Astrocyte of the hippocampus (primary cell): ENCODE measurements at regions not wholly inside any gene's neighbourhood (a gene's known extent, or its start where the extent isn't known, plus 50 kb on each side); places are given as distances from the start of the nearest gene placed in this dataset.
"Not testable (repeated sequence)": the region's sequence is repeated elsewhere in the genome, so short reads cannot be mapped to it uniquely, and the experiment has no call there.

Source experiments
- DNase-seq: peaks from one replicate; pipeline ENCODE4 v3.0.0; 2011; ENCODE audit warnings: low read depth, low spot score

DNA sequence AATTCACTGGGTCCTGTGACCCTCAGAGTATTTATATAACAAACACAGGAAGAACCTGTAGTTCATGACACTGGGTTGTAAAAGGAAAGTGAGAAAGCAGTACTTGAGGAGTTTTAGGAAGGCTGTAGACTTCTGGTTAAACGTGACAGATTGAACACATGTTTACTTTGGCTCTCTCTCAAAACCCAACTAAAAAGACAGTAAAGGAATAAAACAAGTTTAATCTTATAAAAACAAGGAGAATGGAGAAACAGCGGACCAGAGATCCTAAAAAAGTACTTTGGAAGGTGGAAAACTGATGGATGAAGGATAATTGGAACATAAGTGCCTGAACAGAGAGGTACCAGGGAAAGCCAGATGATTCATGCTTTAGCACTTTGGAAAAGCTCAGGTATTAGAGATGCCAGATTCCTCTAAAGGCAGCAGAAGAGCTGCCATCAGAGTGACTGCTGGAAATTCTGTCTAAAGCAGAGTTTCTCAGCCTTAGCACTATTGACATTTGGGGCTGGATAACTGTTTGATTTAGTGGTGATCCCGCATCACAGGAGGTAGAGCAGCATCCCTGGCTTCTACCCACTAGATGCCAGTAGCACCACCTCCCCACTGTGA is 182.9 kb upstream of the RORA start:
- DNase-seq: peak; percentile 29

DNA sequence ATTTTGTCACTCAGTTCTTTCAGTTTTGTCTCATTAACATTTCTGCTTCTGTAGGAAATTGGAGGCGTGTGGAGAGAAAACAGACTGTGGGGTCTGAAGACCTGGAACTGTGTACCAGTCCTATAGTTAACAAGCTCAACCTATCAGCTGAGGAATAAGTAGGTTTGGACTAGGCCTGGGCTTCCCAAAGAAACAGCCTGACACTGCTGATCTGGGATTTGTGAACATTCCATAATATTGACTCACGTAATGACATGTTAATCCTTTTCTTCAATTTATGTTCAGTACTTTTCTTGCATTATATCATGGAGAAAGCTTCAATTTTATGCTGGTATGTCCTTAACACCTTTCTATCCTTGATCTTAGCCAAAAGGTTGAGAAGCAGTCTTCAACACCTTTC is 181.6 kb upstream of the RORA start:
- DNase-seq: no peak

DNA sequence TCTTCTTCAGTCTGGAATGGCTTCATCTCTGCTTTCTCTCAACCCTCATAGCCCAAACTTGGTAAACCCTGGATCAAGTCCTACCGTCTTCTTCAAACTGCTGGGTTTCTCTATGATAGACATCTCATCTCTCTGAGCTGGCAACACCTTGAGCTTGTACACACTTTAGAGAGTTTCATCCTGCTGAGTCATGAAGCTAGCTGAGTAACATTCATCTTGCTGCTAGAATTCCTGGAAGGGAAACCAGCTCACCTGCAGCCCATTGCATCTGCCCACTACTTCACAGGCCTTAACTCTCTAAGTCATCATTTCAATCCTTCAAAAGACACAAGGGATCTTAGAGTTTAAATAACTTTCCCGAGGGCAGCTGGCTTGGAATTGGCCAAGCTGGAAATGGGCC is 175.5 kb upstream of the RORA start:
- no peak for DNase-seq

DNA sequence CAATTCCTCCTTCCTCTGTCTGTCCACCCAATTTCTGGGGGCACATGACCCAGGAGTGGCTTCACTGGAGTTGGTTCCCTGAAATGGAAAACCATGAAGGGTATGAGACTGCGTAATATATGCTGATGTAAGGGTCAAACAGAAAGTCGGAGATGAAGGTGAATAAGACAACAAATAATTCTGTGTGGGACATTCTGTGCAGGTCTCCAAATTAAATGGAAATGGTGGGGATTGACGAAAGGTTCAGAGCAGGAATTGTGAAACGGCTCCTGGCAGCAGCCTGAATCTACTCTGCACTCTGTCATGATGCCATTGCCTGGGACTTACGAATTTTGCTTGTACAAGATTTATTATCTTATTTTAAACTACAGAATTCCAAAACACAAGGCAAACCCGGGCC is 174.8 kb upstream of the RORA start:
- no peak for DNase-seq

DNA sequence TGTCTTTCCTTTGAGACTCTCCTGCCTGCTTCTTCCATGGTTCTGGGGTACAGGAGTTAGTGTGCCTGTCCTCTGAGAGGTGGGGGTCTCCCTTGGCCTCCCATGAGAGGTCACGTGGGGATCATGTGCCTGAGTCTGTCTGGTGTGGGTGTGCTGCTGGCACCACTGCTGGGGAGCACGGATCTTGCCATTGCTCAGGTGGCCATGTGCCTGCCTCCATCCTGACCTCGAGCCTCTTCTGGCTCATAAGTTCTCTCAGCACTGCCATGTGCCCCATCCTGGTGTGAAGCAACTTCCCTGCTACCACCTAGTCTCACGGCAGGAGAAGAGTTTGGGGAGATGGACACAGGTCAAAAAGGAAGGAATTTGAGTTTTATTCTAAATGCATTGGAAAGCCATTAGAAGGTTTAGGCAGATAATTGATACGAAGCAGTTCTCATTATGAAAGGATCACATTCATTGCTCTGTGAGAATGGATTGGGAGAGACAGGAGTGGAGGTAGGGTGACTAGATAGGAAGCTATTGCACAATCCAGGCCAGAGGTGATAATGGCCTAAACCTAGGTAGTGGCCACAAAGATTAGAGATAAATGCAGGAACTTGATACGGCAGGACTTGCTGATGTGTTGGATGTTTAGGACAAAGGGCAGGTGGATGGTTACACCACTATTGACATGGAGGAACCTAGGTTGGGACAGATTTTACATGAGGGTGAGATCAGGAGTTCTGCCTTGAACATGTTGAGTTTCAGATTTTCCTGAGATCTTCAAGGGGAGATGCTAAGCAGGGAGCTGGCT is 173.0 kb upstream of the RORA start:
- no peak for DNase-seq

DNA sequence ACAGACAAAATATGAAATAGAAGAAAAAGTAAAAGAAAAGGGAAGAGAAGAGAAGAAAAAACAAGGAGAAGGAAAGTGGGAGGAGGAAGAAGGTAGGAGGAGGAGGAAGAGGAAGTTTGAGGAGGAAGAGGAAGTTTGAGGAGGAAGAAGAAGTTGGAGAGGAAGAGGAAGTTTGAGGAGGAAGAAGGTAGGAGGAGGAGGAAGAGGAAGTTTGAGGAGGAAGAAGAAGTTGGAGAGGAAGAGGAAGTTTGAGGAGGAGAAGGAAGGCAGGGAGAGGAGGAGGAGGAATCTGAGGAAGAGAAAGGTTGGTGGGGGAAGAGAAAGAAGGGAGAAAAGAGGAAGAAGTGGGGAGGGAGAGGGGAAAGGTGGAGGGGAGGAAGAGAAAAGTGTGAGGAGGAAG is 169.2 kb upstream of the RORA start:
- DNase-seq: no peak

DNA sequence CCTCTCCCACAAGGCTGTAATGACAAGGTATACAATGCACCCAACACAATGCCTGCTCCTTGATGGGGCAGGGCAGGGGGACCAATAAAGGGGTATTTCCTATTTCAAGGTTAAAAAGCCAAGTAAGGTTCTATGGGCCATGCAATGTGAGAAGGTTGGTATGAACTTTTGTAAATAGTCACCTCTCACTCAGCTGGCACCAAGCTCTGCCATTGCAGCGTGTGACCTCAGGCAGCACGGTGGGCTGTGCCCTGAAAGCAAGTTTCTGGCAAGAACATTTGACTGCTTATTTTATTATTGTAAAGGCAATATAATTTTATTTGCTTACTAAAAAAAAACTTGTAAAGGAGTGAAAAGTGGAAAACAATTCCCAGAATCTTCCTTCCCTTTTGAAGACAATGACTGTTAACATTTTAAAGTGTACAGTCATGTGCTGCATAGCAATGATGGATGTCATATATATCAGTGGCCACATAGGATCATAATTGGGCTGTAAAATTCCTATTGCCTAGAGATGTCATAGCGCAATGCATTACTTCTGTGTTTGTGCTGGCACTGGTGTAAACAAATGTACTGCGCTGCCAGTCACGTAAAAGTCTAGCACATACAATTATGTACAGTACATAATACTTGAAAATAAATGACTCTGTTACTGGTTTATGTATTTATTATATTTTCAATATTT is 167.3 kb upstream of the RORA start:
- DNase-seq: no peak

DNA sequence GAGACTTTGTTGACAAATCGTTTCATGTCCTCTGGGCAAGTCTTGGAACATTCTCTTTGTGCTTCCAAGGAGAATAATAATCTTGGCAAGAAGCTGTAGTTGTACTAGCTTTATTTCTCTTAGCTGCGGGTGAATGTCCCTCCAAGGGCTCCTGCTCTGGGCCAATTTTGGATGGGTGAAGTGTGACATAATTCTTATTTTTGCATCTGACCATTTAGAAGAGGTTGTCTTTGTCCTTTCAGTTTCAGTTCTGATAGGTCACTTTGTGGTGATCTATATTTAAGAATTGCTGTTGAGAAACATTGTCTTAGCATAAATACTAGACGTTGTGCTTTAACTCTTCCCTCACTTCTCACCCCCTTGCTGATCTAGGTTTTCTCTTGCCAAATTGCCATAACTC is 164.8 kb upstream of the RORA start:
- DNase-seq: peak; percentile 13

DNA sequence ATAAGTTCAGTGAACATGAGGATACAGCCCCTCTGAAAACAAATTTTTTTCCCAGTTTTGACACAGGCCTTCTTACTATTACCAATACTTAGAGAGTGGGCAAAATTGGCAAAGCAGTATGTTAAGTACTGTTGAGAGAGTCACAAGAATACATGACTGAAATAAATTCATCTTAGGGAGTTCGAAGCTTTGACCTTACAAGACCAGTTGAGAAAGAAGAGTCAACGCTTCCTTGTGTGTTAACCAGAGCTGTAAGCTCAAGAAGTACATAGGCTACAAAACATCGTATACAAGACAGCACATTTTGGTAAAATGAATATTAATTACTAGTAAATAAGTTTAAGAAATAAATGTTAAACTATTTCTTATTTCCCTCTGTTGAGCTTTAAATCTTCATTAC is 164.4 kb upstream of the RORA start:
- DNase-seq: no peak

DNA sequence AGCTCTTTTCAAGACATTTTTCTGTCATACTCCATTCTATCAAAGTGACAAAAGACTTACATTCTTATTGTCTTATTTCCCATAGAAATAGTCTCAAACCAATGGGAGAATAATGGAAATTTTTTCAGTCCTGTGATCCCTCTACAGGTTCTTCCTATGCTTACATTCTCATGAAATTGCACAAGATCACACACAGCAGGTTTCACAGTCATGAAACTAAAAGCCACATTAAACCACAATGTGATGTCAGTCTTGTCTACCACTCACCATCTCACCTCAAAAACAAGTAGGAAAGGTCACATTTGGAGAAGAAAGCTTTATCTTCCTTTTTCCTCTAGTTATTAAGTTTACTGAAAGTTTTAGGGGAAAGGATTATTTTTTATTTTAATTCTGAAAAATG is 161.0 kb upstream of the RORA start:
- DNase-seq: no peak

DNA sequence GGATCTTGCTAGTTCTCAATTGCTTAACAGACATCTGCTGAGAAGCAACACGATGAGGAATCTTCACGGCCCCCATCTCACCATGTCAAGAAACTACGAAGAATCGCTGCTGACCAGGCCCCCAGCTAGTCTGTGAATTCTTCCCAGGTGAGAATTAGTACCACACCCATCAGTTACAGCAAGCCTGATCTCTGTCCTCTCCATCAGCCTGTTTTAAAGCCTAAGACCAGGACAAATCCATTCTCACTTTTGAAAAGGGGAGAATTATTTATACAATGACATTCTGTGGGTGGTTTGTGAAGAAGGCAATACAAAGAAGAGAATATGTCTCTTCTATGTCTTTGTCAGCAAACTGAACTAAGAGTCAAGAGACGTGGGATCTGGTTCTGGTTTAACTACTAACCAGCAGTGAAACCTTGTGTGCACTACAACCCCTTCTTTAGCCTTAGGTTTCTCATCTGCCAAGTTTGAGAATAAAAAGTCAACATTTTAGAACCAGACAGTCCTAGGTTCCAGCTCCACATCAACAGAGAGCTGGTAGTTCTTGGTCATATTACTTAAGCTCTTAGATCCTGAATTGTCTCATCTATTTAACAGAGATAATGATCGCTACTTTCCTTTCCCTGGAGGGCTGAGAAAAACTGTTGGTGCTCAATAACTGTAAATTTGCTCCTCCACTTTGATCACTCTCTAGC is 160.4 kb upstream of the RORA start:
- no peak for DNase-seq

DNA sequence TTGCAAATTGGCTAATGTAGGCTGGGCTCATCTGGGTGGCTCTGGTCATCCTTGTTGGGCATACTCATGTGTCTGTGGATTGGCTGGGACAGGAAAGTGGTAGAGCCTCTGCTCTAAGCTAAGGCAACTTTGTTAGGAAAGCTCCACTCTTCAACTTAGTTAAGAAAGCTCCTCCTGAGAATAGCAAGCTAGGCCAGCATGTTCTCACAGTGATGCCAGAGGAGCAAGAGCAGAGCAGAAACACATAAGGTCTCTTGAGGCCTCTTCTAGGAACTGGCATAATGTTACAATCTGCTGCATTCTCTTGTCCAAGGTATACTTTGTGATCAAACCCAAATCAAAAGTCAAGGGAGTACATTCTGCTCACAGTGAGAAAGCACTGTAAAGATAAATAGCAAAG is 158.6 kb upstream of the RORA start:
- no peak for DNase-seq

DNA sequence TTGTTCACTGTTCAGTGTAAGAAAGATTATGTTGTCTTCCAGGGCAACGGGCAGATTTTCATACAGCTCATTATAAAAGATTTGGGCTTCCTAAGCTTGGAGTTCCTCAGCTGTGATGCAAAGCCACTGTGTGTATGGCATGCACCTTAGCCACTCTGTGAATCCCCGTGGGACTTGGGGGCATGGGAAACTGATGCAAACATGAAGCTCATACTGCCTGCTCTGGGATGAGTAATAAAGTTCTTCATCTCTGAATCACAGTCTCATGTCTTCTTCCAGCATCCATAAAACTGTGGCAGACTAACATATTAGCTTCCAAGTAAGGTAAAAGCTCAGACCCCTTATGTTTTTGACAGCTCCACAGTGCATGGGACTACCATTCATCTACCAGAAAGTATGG is 154.3 kb upstream of the RORA start:
- DNase-seq: peak; percentile 9

DNA sequence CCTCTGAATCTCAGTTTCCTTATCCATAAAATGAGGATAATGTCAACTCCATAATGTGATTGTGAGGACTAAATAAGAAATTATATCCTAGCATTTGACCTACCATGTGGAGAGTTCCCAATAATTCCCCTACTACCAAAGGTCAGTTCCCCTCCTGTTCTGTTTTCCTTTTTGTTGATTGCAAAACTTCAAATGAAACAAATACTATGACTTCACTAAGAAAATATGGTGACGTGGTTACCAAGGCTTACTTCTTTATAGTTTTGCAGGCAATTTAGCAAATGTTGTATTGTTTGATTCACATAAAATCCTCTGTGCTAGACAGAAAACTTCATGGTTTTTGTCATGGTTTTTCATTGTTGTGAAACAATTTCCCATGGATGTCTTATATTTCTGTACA is 153.8 kb upstream of the RORA start:
- DNase-seq: no peak

DNA sequence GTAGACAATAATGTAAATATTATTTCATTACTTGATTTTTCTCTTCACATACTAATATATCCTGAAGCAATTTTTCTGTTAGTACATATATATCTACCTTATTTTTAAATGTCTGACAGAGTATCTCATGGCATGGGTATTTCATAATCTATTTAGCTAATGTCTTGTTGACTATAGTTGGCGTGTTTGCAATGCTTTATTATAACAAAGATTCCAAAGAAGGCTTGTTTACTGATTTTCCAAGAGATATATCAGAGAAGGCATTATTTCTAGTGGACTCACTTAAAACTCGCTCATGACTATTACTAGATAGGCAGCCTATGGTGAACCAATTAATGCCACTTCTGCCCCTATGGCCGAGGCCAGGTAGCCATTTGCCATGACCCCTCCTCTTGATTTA is 152.4 kb upstream of the RORA start:
- DNase-seq: no peak

DNA sequence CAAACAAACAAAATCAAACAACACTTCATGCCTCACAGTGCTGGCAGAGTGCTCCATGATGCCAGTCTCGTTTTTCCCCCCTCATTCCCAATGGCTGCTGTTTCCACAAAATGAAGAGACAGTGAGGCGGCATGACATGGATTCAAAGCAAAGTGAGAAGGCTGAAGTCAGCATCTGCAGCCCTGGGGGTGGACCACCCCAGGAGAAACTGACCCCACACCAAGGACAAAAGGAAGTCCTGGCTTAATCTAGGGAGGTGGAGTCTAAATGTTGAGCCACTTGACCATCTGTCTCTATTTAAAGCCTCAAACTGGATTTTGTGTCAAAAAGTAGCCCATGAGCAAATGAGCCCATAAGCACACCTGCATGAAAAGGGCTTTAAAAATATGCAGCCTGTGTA is 151.2 kb upstream of the RORA start:
- DNase-seq: no peak

DNA sequence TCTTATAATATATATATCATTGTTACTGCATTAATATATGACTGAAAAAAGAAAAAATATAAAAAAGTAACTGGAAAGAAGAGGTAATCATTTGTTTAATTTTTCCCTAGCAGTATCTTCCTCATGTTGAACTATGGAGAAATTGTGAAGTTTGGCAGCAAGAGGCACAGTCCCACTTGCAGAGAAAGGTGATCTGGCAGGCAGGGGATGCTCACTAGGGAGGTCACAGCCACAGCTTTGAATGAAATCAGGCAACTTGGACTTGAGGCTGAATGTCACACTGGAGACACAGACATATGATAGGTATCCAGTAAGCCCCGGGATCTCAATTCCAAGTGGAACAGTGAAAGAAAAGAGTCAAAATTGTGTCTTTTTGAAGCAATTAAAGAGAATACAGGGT is 149.9 kb upstream of the RORA start:
- no peak for DNase-seq

DNA sequence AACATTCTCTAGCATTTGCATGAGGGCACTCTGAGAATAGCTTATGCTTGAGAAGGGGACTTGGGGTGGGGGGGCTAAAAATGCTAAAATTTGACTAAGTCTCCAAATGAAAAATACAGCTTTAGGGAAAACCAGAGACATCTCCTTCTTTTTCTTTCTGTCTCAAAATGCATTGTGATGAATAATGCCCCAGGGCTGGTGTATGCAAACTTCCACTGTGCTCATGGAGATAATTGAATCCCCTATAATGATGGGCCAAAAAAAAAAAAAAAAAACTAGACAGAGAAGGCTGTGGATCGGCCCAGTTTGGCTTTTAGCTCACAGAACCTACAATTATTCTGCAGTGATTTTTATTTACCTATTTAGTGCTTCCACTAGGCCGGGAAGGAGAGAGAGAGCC is 147.9 kb upstream of the RORA start:
- DNase-seq: no peak

DNA sequence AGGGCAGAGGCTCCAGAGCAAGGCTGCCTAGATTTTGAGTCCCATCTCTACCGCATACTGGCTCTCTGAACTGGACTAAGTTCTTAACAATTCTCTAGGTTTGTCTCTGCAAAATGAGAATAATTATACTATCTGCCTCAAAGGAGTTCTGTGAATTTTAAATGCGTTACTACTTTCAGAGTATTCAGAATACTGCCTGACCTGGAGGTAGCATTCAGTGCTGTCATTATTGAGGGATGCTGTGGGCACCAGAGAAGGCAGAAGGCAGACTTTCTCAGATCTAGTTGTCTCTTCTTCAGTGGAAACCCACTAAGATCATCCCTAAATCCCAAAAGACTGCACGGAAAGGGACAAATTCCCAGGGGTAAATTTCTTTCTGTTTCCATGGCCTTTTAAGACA is 147.4 kb upstream of the RORA start:
- DNase-seq: no peak

DNA sequence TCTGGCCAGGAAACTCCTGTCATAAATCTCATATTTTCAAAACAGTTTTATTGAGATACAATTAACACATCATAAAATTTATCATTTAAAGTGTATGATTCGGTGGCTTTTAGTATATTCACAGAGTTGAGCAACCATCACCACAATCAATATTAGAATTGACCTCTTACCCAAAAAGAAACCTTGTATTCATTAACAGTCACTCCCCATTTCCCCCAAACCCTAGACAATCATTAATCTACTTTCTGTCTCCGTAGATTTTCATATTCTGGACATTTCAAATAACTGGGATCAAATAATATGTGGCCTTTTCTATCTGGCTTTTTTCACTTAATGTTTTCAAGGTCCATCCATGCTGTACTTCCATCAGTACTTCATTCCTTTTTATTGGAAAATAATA is 145.7 kb upstream of the RORA start:
- DNase-seq: no peak

DNA sequence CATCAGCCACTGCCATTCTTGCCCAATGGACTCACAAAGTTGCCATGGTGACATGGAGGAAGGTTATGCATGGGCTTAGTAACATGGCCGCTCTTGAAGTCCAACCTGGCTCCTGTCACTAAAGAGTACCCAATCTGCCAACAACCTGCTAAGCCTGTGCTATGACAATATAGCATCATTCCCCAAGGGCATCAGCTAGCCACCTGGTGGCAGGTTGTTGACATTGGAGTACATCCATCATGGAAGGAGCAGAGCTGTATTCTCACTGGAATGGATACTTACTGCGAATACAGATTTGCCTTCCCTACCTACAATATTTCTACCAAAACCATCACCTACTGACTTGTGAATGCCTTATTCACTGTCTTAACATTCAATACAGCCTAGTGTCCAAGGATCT is 138.9 kb upstream of the RORA start:
- DNase-seq: no peak

DNA sequence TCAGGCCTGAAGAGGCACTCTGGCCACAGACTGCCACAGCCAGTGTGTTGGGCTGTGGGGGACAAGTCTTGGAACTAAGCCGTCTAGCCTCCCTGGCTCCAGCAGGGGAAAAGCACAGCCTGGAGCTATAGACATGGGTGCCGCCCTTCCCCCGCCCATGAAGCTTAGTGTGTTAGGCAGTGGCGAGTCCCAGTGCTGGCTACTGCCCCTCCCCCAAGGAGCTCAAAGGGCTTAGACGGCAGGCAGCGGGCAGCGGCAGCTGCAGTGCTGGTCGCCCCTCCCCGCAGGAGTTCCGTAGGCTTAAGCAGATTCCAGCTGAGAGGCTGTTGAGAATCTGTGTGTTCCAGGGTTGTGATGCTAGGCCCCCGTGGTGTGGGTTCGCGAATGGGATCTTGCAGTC is 135.8 kb upstream of the RORA start:
- no peak for DNase-seq

DNA sequence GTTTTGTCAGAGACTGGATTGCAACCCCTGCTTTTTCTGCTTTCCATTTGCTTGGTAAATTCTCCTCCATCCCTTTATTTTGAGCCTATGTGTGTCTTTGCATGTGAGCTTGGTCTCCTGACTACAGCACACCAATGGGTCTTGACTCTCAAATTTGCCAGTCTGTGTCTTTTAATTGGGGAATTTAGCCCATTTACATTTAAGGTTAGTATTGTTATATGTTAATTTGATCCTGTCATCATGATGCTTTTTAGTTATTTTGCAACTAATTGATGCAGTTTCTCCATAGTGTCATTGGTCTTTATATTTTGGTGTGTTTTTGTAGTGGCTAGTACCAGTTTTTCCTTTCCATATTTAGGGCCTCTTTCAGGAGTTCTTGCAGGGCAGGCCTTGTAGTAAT is 133.8 kb upstream of the RORA start:
- not testable (repeated sequence) for DNase-seq
